HCT116 (cell line): ENCODE measurements at regions not wholly inside any gene's neighbourhood (a gene's known extent, or its start where the extent isn't known, plus 50 kb on each side); places are given as distances from the start of the nearest gene placed in this dataset.

ENCODE experiments used
- ATAC-seq: fragments of 200-7000 bp; cut with Tn5 transposase; 2 replicates; pipeline ENCODE4 v1.9.1; 2020; ENCODE audit warnings: mild to moderate bottlenecking, moderate library complexity
- BruUV-seq: library from RNA; stranded (reverse); fragments of 400-500 nt; replicated peaks from 2 replicates; lab custom pipeline; 2021; lab: Mats Ljungman, UMichigan
- CTCF ChIA-PET: fragments of 300-600 bp; sonication (Branson Sonifier 250); formaldehyde crosslinking; loops from one replicate; lab custom pipeline; 2021; ENCODE audit warnings: antibody characterized with exemption; lab: Charles Lee
- POLR2A ChIA-PET: fragments of 300-600, 350-600 bp; sonication (Branson Sonifier 250); formaldehyde crosslinking; loops from one replicate; lab custom pipeline; 2021; ENCODE audit warnings: antibody characterized with exemption; lab: Charles Lee
- RAD21 ChIA-PET, 2 experiments: fragments of 300-600 bp; sonication (Branson Sonifier 250); formaldehyde crosslinking; loops; one replicate each; lab custom pipeline; 2023; ENCODE audit warnings: low total read pairs in 2 of 2; ENCODE audit not compliant: uncharacterized antibody in 2 of 2, unreplicated experiment in 2 of 2, low non-redundant PET in 1 of 2; lab: Charles Lee
- DNase-seq: peaks from one replicate; pipeline ENCODE4 v3.0.0-alpha.2; 2010; ENCODE audit warnings: low read depth, low spot score
- H2AFZ ChIP-seq: fragments of 200-600 bp; shearing (Covaris generic), sonication (generic); 2 replicates; pipeline ENCODE4 v1.6.1; 2017; ENCODE audit warnings: low read depth, mixed run types, mixed read lengths, antibody characterized with exemption, low read length; ENCODE audit not compliant: poor library complexity, severe bottlenecking
- H3K27ac ChIP-seq: 2 replicates; pipeline ENCODE4 v1.5.1; 2012; ENCODE audit warnings: low read depth, low read length
- H3K27me3 ChIP-seq: fragments of 200-600 bp; sonication (generic); 2 replicates; pipeline ENCODE4 v1.6.1; 2016; ENCODE audit warnings: mixed run types, low read length, mixed read lengths; ENCODE audit not compliant: insufficient read depth
- H3K36me3 ChIP-seq, 2 experiments: fragments of 200-500 bp in 1 of 2; fragments of 200-600 bp in 1 of 2; sonication (Bioruptor generic) in 1 of 2; sonication (generic) in 1 of 2; 2 replicates each; pipeline versions ENCODE4 v1.5.1 to v1.6.1; 2014 to 2016; ENCODE audit warnings: low read length in 2 of 2, inconsistent platforms in 1 of 2, mixed read lengths in 1 of 2, mixed run types in 1 of 2; ENCODE audit not compliant: insufficient read depth in 2 of 2, control insufficient read depth in 1 of 2
- H3K4me1 ChIP-seq, 2 experiments: fragments of 200-600 bp in 1 of 2; sonication (generic) in 1 of 2; 2 replicates each; pipeline versions ENCODE4 v1.5.1 to v1.6.1; 2012 to 2017; ENCODE audit warnings: low read length in 2 of 2, inconsistent platforms in 1 of 2, mild to moderate bottlenecking in 1 of 2, mixed read lengths in 1 of 2, mixed run types in 1 of 2, moderate library complexity in 1 of 2; ENCODE audit not compliant: insufficient read depth in 2 of 2, control insufficient read depth in 1 of 2
- H3K4me2 ChIP-seq: fragments of 200-600 bp; sonication (generic); 2 replicates; pipeline ENCODE4 v1.6.1; 2017; ENCODE audit warnings: mixed run types, low read length, mixed read lengths
- H3K4me3 ChIP-seq, 2 experiments: fragments of 200-600 bp in 1 of 2; sonication (generic) in 1 of 2; replicated peaks in 1 of 2; 2 replicates each; pipeline ENCODE4 v1.5.1; 2011 to 2016; ENCODE audit warnings: low read length in 2 of 2, control low read depth in 1 of 2, low read depth in 1 of 2, mild to moderate bottlenecking in 1 of 2, mixed read lengths in 1 of 2, mixed run types in 1 of 2
- H3K79me2 ChIP-seq: fragments of 200-600 bp; sonication (generic); 2 replicates; pipeline ENCODE4 v1.6.1; 2017; ENCODE audit warnings: mild to moderate bottlenecking, mixed run types, low read length, moderate library complexity, mixed read lengths; ENCODE audit not compliant: insufficient read depth
- H3K9ac ChIP-seq: fragments of 200-600 bp; sonication (generic); 2 replicates; pipeline ENCODE4 v1.6.1; 2016; ENCODE audit warnings: low read length, mixed read lengths
- H3K9me2 ChIP-seq: fragments of 200-600 bp; sonication (generic), shearing (Covaris generic); 2 replicates; pipeline ENCODE4 v1.6.1; 2017; ENCODE audit warnings: mixed run types, mild to moderate bottlenecking, moderate library complexity; ENCODE audit not compliant: insufficient read depth
- H3K9me3 ChIP-seq, 2 experiments: fragments of 200-500 bp in 1 of 2; fragments of 200-600 bp in 1 of 2; sonication (Bioruptor generic) in 1 of 2; sonication (generic) in 1 of 2; 2 replicates each; pipeline ENCODE4 v1.6.1; 2014 to 2017; ENCODE audit warnings: low read length in 2 of 2, mixed read lengths in 2 of 2, inconsistent platforms in 1 of 2, low read depth in 1 of 2, mild to moderate bottlenecking in 1 of 2, mixed run types in 1 of 2, moderate library complexity in 1 of 2; ENCODE audit not compliant: control insufficient read depth in 1 of 2, insufficient read depth in 1 of 2
- H4K20me1 ChIP-seq: fragments of 200-600 bp; sonication (generic), shearing (Covaris generic); 2 replicates; pipeline ENCODE4 v1.6.1; 2017; ENCODE audit warnings: mixed run types, mild to moderate bottlenecking, moderate library complexity; ENCODE audit not compliant: insufficient read depth
- CBX3 ChIP-seq: IDR thresholded peaks from 2 replicates; pipeline ENCODE4 v1.6.1; 2012; ENCODE audit warnings: low read depth
- FOSL1 ChIP-seq: IDR thresholded peaks from 2 replicates; pipeline ENCODE4 v1.6.1; 2012; ENCODE audit warnings: low read depth
- POLR2A ChIP-seq: IDR thresholded peaks from 2 replicates; pipeline ENCODE4 v1.7.0; 2011; ENCODE audit warnings: borderline replicate concordance; ENCODE audit not compliant: insufficient read depth, insufficient read length; ENCODE audit errors: extremely low read depth
- SIN3A ChIP-seq: IDR thresholded peaks from 2 replicates; pipeline ENCODE4 v1.6.1; 2012; ENCODE audit warnings: low read depth
- SP1 ChIP-seq: IDR thresholded peaks from 2 replicates; pipeline ENCODE4 v1.6.1; 2012; ENCODE audit warnings: low read depth
- TCF7L2 ChIP-seq: IDR thresholded peaks from 2 replicates; pipeline ENCODE4 v1.7.0; 2011; ENCODE audit warnings: borderline replicate concordance, inconsistent platforms; ENCODE audit not compliant: insufficient read depth, insufficient read length; ENCODE audit errors: extremely low read depth
- ZFX ChIP-seq: fragments of 450-650 bp; IDR thresholded peaks from 2 replicates; pipeline ENCODE4 v1.6.1; 2017
- ZNF274 ChIP-seq: fragments of 200-500 bp; sonication (Bioruptor generic); IDR thresholded peaks from 2 replicates; pipeline ENCODE4 v1.6.1; 2014; ENCODE audit warnings: mild to moderate bottlenecking, low read depth, low read length, inconsistent platforms
- intact Hi-C: fragments of 100-400 bp; cut with micrococcal nuclease; formaldehyde crosslinking; loops from 2 replicates; pipeline ENCODE4 v1.10.0; 2022
- TF ChIP-seq, protein P1 (sequence below): IDR thresholded peaks from 2 replicates; pipeline ENCODE4 v1.6.1; 2012; ENCODE audit warnings: low read depth

- DNase-seq, result no peak
- Histone ChIP-seq H3K4me1 (no peaks in the 10 kb centered on the region), H2AFZ (no peak overlapping the region)
- ChIA-PET CTCF (no interaction called here), POLR2A (no interaction called here)
- no peak for TF ChIP-seq ZFX
- no peak for TF ChIP-seq TCF7L2
- TF ChIP-seq POLR2A, result no peak
- TF ChIP-seq ZNF274, result no peak
- no peak for TF ChIP-seq SIN3A
- no peak for TF ChIP-seq CBX3
- TF ChIP-seq, protein P1, sequence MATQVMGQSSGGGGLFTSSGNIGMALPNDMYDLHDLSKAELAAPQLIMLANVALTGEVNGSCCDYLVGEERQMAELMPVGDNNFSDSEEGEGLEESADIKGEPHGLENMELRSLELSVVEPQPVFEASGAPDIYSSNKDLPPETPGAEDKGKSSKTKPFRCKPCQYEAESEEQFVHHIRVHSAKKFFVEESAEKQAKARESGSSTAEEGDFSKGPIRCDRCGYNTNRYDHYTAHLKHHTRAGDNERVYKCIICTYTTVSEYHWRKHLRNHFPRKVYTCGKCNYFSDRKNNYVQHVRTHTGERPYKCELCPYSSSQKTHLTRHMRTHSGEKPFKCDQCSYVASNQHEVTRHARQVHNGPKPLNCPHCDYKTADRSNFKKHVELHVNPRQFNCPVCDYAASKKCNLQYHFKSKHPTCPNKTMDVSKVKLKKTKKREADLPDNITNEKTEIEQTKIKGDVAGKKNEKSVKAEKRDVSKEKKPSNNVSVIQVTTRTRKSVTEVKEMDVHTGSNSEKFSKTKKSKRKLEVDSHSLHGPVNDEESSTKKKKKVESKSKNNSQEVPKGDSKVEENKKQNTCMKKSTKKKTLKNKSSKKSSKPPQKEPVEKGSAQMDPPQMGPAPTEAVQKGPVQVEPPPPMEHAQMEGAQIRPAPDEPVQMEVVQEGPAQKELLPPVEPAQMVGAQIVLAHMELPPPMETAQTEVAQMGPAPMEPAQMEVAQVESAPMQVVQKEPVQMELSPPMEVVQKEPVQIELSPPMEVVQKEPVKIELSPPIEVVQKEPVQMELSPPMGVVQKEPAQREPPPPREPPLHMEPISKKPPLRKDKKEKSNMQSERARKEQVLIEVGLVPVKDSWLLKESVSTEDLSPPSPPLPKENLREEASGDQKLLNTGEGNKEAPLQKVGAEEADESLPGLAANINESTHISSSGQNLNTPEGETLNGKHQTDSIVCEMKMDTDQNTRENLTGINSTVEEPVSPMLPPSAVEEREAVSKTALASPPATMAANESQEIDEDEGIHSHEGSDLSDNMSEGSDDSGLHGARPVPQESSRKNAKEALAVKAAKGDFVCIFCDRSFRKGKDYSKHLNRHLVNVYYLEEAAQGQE, result no peak
- no peak for TF ChIP-seq SP1
- no peak for TF ChIP-seq FOSL1
- TF ChIP-seq, all 23 proteins: peak for 0
- Histone ChIP-seq H3K9ac (no peak overlapping the region), H3K4me3 (no peak overlapping the region), H3K79me2 (no peaks in the 10 kb centered on the region), H3K36me3 (no peaks in the 10 kb centered on the region), H3K9me2 (no peaks in the 10 kb centered on the region), H3K27me3 (no peaks in the 10 kb centered on the region), H4K20me1 (no peaks in the 10 kb centered on the region), H3K4me2 (no peak overlapping the region), H3K9me3 (peaks cover 0 to 3% of the 10 kb centered on the region in 2 experiments; a peak in 1 of 4 replicates), H3K27ac (no peak overlapping the region)
- RAD21 ChIA-PET, result no interaction called here
- intact Hi-C loops, result no loop called here
- no TSS peak for BruUV-seq
- ATAC-seq, result no peak
Measured at GRCh38 chr17:33383488-33384023, 90.5 kb upstream of the ASIC2 start.
